ENCODE measurements at regions not wholly inside any gene's neighbourhood (a gene's known extent, or its start where the extent isn't known, plus 50 kb on each side); places are given as distances from the start of the nearest gene placed in this dataset.

DNA sequence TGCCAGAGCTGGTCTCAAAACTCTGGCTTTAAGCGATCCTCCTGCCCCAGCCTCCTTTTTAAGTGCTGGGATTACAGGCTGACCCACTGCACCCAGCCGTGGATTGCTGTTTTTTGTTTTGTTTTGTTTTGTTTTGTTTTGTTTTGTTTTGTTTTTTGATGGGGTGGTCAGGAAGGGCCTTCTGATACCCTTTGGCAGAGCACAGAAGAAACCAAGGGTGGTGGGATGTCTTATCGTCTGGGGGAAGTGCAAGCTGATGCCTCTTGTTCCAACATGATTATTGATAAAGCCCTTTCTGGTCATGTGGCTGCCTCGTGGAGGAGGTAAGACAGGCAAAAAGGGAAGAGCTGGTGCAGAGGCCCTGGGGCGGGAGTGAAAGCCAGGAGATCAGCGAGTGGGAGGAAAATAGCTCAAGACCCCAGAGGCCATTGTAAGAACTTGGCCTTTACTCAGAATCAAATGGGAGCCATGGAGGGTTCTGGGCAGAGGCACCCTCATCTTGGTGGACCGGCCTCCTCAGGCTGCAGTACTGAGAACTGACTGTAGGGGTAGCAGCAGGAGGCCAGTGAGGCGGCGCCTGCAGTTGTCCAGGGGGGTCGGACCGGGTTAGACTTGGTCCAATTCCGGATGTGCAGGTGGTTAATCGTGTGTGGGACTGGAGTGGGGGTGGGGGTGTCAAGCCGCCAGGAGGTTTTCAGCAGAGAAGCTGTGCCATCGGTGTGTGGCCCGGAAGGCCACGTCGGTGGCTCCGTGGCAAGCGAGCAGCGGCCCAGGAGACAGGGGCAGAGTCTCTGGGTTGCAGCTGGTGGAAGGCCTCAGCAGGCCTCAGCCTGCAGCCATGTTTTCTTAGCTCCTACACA, 84.4 kb upstream of the GSE1 start (continued):
- TF ChIP-seq, protein P1, sequence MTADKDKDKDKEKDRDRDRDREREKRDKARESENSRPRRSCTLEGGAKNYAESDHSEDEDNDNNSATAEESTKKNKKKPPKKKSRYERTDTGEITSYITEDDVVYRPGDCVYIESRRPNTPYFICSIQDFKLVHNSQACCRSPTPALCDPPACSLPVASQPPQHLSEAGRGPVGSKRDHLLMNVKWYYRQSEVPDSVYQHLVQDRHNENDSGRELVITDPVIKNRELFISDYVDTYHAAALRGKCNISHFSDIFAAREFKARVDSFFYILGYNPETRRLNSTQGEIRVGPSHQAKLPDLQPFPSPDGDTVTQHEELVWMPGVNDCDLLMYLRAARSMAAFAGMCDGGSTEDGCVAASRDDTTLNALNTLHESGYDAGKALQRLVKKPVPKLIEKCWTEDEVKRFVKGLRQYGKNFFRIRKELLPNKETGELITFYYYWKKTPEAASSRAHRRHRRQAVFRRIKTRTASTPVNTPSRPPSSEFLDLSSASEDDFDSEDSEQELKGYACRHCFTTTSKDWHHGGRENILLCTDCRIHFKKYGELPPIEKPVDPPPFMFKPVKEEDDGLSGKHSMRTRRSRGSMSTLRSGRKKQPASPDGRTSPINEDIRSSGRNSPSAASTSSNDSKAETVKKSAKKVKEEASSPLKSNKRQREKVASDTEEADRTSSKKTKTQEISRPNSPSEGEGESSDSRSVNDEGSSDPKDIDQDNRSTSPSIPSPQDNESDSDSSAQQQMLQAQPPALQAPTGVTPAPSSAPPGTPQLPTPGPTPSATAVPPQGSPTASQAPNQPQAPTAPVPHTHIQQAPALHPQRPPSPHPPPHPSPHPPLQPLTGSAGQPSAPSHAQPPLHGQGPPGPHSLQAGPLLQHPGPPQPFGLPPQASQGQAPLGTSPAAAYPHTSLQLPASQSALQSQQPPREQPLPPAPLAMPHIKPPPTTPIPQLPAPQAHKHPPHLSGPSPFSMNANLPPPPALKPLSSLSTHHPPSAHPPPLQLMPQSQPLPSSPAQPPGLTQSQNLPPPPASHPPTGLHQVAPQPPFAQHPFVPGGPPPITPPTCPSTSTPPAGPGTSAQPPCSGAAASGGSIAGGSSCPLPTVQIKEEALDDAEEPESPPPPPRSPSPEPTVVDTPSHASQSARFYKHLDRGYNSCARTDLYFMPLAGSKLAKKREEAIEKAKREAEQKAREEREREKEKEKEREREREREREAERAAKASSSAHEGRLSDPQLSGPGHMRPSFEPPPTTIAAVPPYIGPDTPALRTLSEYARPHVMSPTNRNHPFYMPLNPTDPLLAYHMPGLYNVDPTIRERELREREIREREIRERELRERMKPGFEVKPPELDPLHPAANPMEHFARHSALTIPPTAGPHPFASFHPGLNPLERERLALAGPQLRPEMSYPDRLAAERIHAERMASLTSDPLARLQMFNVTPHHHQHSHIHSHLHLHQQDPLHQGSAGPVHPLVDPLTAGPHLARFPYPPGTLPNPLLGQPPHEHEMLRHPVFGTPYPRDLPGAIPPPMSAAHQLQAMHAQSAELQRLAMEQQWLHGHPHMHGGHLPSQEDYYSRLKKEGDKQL (CRISPR knock-in tag; IDR thresholded peaks at IDR 0.05; ENCODE audit: low read depth): no peak
- TF ChIP-seq ZNF781 (CRISPR knock-in tag; IDR thresholded peaks at IDR 0.05; ENCODE audit: borderline replicate concordance, not compliant biosample characterization): no peak
- 0 out of 2 replicates have a peak, but pooled peaks have one; percentile 12 for TF ChIP-seq ZNF546 (CRISPR knock-in tag; conservative IDR thresholded peaks at IDR 0.05)
- TF ChIP-seq, protein P2, sequence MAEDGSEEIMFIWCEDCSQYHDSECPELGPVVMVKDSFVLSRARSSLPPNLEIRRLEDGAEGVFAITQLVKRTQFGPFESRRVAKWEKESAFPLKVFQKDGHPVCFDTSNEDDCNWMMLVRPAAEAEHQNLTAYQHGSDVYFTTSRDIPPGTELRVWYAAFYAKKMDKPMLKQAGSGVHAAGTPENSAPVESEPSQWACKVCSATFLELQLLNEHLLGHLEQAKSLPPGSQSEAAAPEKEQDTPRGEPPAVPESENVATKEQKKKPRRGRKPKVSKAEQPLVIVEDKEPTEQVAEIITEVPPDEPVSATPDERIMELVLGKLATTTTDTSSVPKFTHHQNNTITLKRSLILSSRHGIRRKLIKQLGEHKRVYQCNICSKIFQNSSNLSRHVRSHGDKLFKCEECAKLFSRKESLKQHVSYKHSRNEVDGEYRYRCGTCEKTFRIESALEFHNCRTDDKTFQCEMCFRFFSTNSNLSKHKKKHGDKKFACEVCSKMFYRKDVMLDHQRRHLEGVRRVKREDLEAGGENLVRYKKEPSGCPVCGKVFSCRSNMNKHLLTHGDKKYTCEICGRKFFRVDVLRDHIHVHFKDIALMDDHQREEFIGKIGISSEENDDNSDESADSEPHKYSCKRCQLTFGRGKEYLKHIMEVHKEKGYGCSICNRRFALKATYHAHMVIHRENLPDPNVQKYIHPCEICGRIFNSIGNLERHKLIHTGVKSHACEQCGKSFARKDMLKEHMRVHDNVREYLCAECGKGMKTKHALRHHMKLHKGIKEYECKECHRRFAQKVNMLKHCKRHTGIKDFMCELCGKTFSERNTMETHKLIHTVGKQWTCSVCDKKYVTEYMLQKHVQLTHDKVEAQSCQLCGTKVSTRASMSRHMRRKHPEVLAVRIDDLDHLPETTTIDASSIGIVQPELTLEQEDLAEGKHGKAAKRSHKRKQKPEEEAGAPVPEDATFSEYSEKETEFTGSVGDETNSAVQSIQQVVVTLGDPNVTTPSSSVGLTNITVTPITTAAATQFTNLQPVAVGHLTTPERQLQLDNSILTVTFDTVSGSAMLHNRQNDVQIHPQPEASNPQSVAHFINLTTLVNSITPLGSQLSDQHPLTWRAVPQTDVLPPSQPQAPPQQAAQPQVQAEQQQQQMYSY (CRISPR knock-in tag; IDR thresholded peaks at IDR 0.05): no peak
- no peak for TF ChIP-seq BHLHE40 (IDR thresholded peaks at IDR 0.05; ENCODE audit: low read length)
- TF ChIP-seq ZMYM2 (CRISPR knock-in tag; IDR thresholded peaks at IDR 0.05): 0 out of 2 replicates have a peak, but pooled peaks have one; percentile 60
- TF ChIP-seq RXRA (CRISPR knock-in tag; IDR thresholded peaks at IDR 0.05): peak; percentile 32; the same call in 1 of the 2 replicates
- TF ChIP-seq, protein P3, sequence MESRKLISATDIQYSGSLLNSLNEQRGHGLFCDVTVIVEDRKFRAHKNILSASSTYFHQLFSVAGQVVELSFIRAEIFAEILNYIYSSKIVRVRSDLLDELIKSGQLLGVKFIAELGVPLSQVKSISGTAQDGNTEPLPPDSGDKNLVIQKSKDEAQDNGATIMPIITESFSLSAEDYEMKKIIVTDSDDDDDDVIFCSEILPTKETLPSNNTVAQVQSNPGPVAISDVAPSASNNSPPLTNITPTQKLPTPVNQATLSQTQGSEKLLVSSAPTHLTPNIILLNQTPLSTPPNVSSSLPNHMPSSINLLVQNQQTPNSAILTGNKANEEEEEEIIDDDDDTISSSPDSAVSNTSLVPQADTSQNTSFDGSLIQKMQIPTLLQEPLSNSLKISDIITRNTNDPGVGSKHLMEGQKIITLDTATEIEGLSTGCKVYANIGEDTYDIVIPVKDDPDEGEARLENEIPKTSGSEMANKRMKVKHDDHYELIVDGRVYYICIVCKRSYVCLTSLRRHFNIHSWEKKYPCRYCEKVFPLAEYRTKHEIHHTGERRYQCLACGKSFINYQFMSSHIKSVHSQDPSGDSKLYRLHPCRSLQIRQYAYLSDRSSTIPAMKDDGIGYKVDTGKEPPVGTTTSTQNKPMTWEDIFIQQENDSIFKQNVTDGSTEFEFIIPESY (CRISPR knock-in tag; IDR thresholded peaks at IDR 0.05): peak; percentile 88
- TF ChIP-seq FLYWCH1 (CRISPR knock-in tag; IDR thresholded peaks at IDR 0.05): no peak
- peak; percentile 82 for TF ChIP-seq AGO1 (IDR thresholded peaks at IDR 0.05; ENCODE audit: low read depth, low read length, poor library complexity, severe bottlenecking)
- no peak for TF ChIP-seq ZNF737 (CRISPR knock-in tag; IDR thresholded peaks at IDR 0.05; ENCODE audit: borderline replicate concordance)
- TF ChIP-seq RAD51 (IDR thresholded peaks at IDR 0.05; ENCODE audit: borderline replicate concordance): no peak
- TF ChIP-seq ZNF550 (CRISPR knock-in tag; IDR thresholded peaks at IDR 0.05; ENCODE audit: borderline replicate concordance): no peak
- TF ChIP-seq ZNF605 (CRISPR knock-in tag; IDR thresholded peaks at IDR 0.05): peak; percentile 36; the same call in 1 of the 2 replicates
- peak; percentile 76 for TF ChIP-seq XRCC5 (optimal IDR thresholded peaks at IDR 0.05; ENCODE audit: low read length)
- TF ChIP-seq SPEN (CRISPR knock-in tag; IDR thresholded peaks at IDR 0.05; ENCODE audit: low read depth): no peak
- TF ChIP-seq ZNF749 (CRISPR knock-in tag; IDR thresholded peaks at IDR 0.05; ENCODE audit: borderline replicate concordance): no peak
